SK-N-SH (cell line): ENCODE measurements at regions not wholly inside any gene's neighbourhood (a gene's known extent, or its start where the extent isn't known, plus 50 kb on each side); places are given as distances from the start of the nearest gene placed in this dataset.

Experiments
- CTCF ChIA-PET: fragments of 300-600, 350-600 bp; formaldehyde crosslinking; extraction: SDS; loops from one replicate; lab custom pipeline; 2021; lab: Yijun Ruan, JAX
- POLR2A ChIA-PET: fragments of 350-600 bp; sonication (Branson Sonifier 250); formaldehyde crosslinking; extraction: SDS; loops from one replicate; lab custom pipeline; 2020; ENCODE audit warnings: antibody characterized with exemption, inconsistent platforms; lab: Yijun Ruan, JAX
- DNase-seq: peaks from one replicate; pipeline ENCODE4 v3.0.0; 2012
- H2AFZ ChIP-seq: fragments of 200-600 bp; sonication (generic); 2 replicates; pipeline ENCODE4 v1.8.1; 2016; ENCODE audit warnings: antibody characterized with exemption, mild to moderate bottlenecking, low read depth
- H3F3A ChIP-seq: fragments of 200-600 bp; sonication (generic); replicated peaks from 2 replicates; pipeline ENCODE3; 2016; ENCODE audit warnings: antibody characterized with exemption, mild to moderate bottlenecking; ENCODE audit not compliant: insufficient read depth
- H3K27ac ChIP-seq, 2 experiments: fragments of 200-500 bp in 1 of 2; fragments of 200-600 bp in 1 of 2; sonication (Bioruptor generic) in 1 of 2; sonication (generic), shearing (Covaris generic) in 1 of 2; 2 replicates each; pipeline versions ENCODE4 v1.5.1 to v1.6.1; 2014 to 2016; ENCODE audit warnings: low read depth in 2 of 2, inconsistent platforms in 1 of 2, low read length in 1 of 2, mild to moderate bottlenecking in 1 of 2, mixed read lengths in 1 of 2
- H3K27me3 ChIP-seq: fragments of 200-600 bp; sonication (generic), shearing (Covaris generic); 2 replicates; pipeline ENCODE4 v1.6.1; 2016; ENCODE audit warnings: mixed run types; ENCODE audit not compliant: insufficient read depth
- H3K36me3 ChIP-seq, 2 experiments: fragments of 200-500 bp in 1 of 2; fragments of 200-600 bp in 1 of 2; sonication (Bioruptor generic) in 1 of 2; sonication (generic) in 1 of 2; replicated peaks in 1 of 2; 2 replicates each; pipeline versions ENCODE3 to v1.5.1; 2014 to 2016; ENCODE audit warnings: low read length in 1 of 2, mild to moderate bottlenecking in 1 of 2; ENCODE audit not compliant: insufficient read depth in 2 of 2, control insufficient read depth in 1 of 2
- H3K4me1 ChIP-seq, 2 experiments: fragments of 200-500 bp in 1 of 2; fragments of 200-600 bp in 1 of 2; sonication (Bioruptor generic) in 1 of 2; sonication (generic), shearing (Covaris generic) in 1 of 2; 2 replicates each; pipeline versions ENCODE4 v1.5.1 to v1.6.1; 2014 to 2016; ENCODE audit warnings: low read depth in 1 of 2, low read length in 1 of 2, mixed run types in 1 of 2; ENCODE audit not compliant: insufficient read depth in 2 of 2, control insufficient read depth in 1 of 2
- H3K4me2 ChIP-seq: fragments of 200-600 bp; sonication (generic), shearing (Covaris generic); 2 replicates; pipeline ENCODE4 v1.6.1; 2017; ENCODE audit warnings: mixed run types
- H3K4me3 ChIP-seq, 2 experiments: fragments of 200-500 bp in 1 of 2; fragments of 200-600 bp in 1 of 2; sonication (Bioruptor generic) in 1 of 2; sonication (generic), shearing (Covaris generic) in 1 of 2; 2 replicates each; pipeline versions ENCODE4 v1.5.1 to v1.8.1; 2014 to 2016; ENCODE audit warnings: low read depth in 2 of 2, inconsistent platforms in 1 of 2, low read length in 1 of 2, mild to moderate bottlenecking in 1 of 2, mixed read lengths in 1 of 2, moderate library complexity in 1 of 2
- H3K79me2 ChIP-seq: fragments of 200-600 bp; sonication (generic); 2 replicates; pipeline ENCODE4 v1.8.1; 2017; ENCODE audit warnings: mild to moderate bottlenecking; ENCODE audit not compliant: insufficient read depth
- H3K9ac ChIP-seq: fragments of 200-600 bp; sonication (generic); 2 replicates; pipeline ENCODE4 v1.6.1; 2017; ENCODE audit warnings: mixed run types
- H3K9me2 ChIP-seq: fragments of 200-600 bp; sonication (generic); 2 replicates; pipeline ENCODE4 v1.6.1; 2017; ENCODE audit warnings: mixed run types
- H3K9me3 ChIP-seq: fragments of 200-600 bp; sonication (generic); 2 replicates; pipeline ENCODE4 v1.6.1; 2017; ENCODE audit warnings: mixed run types, mild to moderate bottlenecking, moderate library complexity
- H4K20me1 ChIP-seq: fragments of 200-600 bp; sonication (generic); 2 replicates; pipeline ENCODE4 v1.6.1; 2017; ENCODE audit warnings: mild to moderate bottlenecking, mixed run types; ENCODE audit not compliant: insufficient read depth
- CHD2 ChIP-seq: fragments of 150-350 bp; IDR thresholded peaks from 2 replicates; pipeline ENCODE4 v1.6.1; 2018; ENCODE audit warnings: low read length; ENCODE audit not compliant: partially characterized antibody
- ELF1 ChIP-seq: IDR thresholded peaks from 2 replicates; pipeline ENCODE4 v1.4.0; 2012
- EP300 ChIP-seq, 2 experiments: IDR thresholded peaks; 2 replicates each; pipeline versions ENCODE4 v1.4.0 to v1.6.1; 2012; ENCODE audit warnings: borderline replicate concordance in 1 of 2, low read depth in 1 of 2, low read length in 1 of 2
- EZH2phosphoT487 ChIP-seq: fragments of 200-600 bp; sonication (generic); IDR thresholded peaks from 2 replicates; pipeline ENCODE4 v1.6.1; 2017; ENCODE audit warnings: low read depth, mixed run types, mild to moderate bottlenecking, antibody characterized with exemption, moderate library complexity, borderline replicate concordance
- FOXJ3 ChIP-seq: sonication (generic); formaldehyde crosslinking; IDR thresholded peaks from 2 replicates; pipeline ENCODE4 v1.5.1; 2020; ENCODE audit warnings: mild to moderate bottlenecking, missing genetic modification reagents
- GATA2 ChIP-seq: sonication (generic); formaldehyde crosslinking; IDR thresholded peaks from 2 replicates; pipeline ENCODE4 v1.5.0; 2020; ENCODE audit warnings: mild to moderate bottlenecking, missing genetic modification reagents
- MAX ChIP-seq: IDR thresholded peaks from 2 replicates; pipeline ENCODE4 v1.4.0; 2012; ENCODE audit warnings: low read depth
- MXI1 ChIP-seq: IDR thresholded peaks from 2 replicates; pipeline ENCODE4 v1.6.1; 2012; ENCODE audit warnings: mild to moderate bottlenecking, low read depth, low read length, improper control_type of control experiment
- NFIC ChIP-seq: IDR thresholded peaks from 2 replicates; pipeline ENCODE4 v1.4.0; 2012; ENCODE audit warnings: borderline replicate concordance
- PBX3 ChIP-seq: IDR thresholded peaks from 2 replicates; pipeline ENCODE4; 2012
- RCOR1 ChIP-seq: fragments of 150-350 bp; IDR thresholded peaks from 2 replicates; pipeline ENCODE4 v1.6.1; 2017; ENCODE audit warnings: antibody characterized with exemption, low read length
- RFX5 ChIP-seq: IDR thresholded peaks from 2 replicates; pipeline ENCODE4 v1.6.1; 2012; ENCODE audit warnings: mild to moderate bottlenecking, improper control_type of control experiment, low read length
- RXRA ChIP-seq: IDR thresholded peaks from 2 replicates; pipeline ENCODE4 v1.4.0; 2012; ENCODE audit warnings: low read depth, mild to moderate bottlenecking, borderline replicate concordance
- SIN3A ChIP-seq: IDR thresholded peaks from 2 replicates; pipeline ENCODE4 v1.6.1; 2012; ENCODE audit warnings: low read depth, mild to moderate bottlenecking, low read length, moderate library complexity, borderline replicate concordance
- SMC3 ChIP-seq: IDR thresholded peaks from 2 replicates; pipeline ENCODE4 v1.6.1; 2012; ENCODE audit warnings: low read depth, low read length, improper control_type of control experiment
- TEAD4 ChIP-seq: IDR thresholded peaks from 2 replicates; pipeline ENCODE4 v1.4.0; 2012; ENCODE audit warnings: mild to moderate bottlenecking, borderline replicate concordance; ENCODE audit not compliant: insufficient read depth
- USF2 ChIP-seq: fragments of 150-350 bp; IDR thresholded peaks from 2 replicates; pipeline ENCODE4 v1.6.1; 2017; ENCODE audit warnings: antibody characterized with exemption, low read length, low read depth, borderline replicate concordance
- YY1 ChIP-seq: IDR thresholded peaks from 2 replicates; pipeline ENCODE4 v1.4.0; 2012; ENCODE audit warnings: low read depth, mild to moderate bottlenecking
- WGBS: methylation state at CpG from one replicate; pipeline ENCODE4 v1.1.6; 2017; ENCODE audit warnings: low lambda C conversion rate; 5-methylcytosine and 5-hydroxymethylcytosine counted together

DNA sequence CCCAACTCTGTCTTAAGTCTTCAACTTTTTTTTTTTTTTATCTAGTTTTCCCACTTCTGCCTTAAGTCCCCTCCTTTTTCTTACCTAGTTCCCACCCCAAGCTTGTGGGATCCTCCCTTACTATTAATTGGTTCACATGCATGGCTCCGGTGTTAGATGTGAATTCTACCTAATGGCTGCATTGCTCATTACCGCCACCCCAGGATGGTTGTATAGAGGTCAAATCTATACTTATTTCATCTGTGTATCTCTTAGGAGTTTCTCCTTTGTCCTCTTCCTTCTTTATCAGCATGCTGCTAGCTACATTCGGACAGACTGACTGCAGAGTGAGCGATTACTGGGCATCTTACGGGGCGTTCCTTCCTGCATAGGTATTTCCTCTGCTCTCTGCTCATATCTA, 605.7 kb upstream of the GRM7 start:
- no peak overlapping the region for H3K4me2 ChIP-seq
- H3K27me3 ChIP-seq: no peaks in the 10 kb centered on the region
- no peak overlapping the region for H3K27ac ChIP-seq
- ChIA-PET CTCF (no interaction called here), POLR2A (no interaction called here)
- H3K9me2 ChIP-seq: no peaks in the 10 kb centered on the region
- H3K9me3 ChIP-seq: no peaks in the 10 kb centered on the region
- H3F3A ChIP-seq: no peaks in the 10 kb centered on the region
- no peak for DNase-seq
- H4K20me1 ChIP-seq: no peaks in the 10 kb centered on the region
- H3K36me3 ChIP-seq: no peaks in the 10 kb centered on the region
- H3K4me1 ChIP-seq: no peaks in the 10 kb centered on the region
- WGBS: 69% methylated on average over 6 of the region's 6 CpGs
- H3K9ac ChIP-seq: no peak overlapping the region
- H3K4me3 ChIP-seq: no peak overlapping the region
- H2AFZ ChIP-seq: no peak overlapping the region
- TF ChIP-seq EZH2phosphoT487 (no peak), ELF1 (no peak), SMC3 (no peak), YY1 (no peak), GATA2 (CRISPR knock-in tag) (no peak), MXI1 (no peak), FOXJ3 (no peak), RCOR1 (no peak), PBX3 (no peak), CHD2 (no peak), TEAD4 (no peak), EP300 (IDR thresholded peaks at IDR 0.05; ENCODE audit: borderline replicate concordance in 1 of 2, low read depth in 1 of 2, low read length in 1 of 2) (no peak), SIN3A (no peak), RFX5 (no peak), MAX (no peak), NFIC (no peak), RXRA (no peak), USF2 (no peak)
- TF ChIP-seq, all 33 proteins: peak for 0
- H3K79me2 ChIP-seq: no peaks in the 10 kb centered on the region
